ENCODE measurements at regions not wholly inside any gene's neighbourhood (a gene's known extent, or its start where the extent isn't known, plus 50 kb on each side); places are given as distances from the start of the nearest gene placed in this dataset.

- TF ChIP-seq CTCF (IDR thresholded peaks at IDR 0.05; ENCODE audit: low read length) (no peak), EZH2 (optimal IDR thresholded peaks at IDR 0.05; ENCODE audit: low read depth, low read length) (no peak)
Measured at GRCh38 chr4:71863457-71863856, 79.6 kb upstream of the GC start.
